HG02870 (cell line): ENCODE measurements at regions not wholly inside any gene's neighbourhood (a gene's known extent, or its start where the extent isn't known, plus 50 kb on each side); places are given as distances from the start of the nearest gene placed in this dataset.

Experiments
- ATAC-seq: cut with Tn5 transposase; IDR thresholded peaks from one replicate; pipeline ENCODE4 v1.9.1; 2021; ENCODE audit warnings: mild to moderate bottlenecking, moderate library complexity; ENCODE audit not compliant: unreplicated experiment

GRCh38 chr11:97107604-97108003 lies 717.8 kb downstream of the JRKL start:
- ATAC-seq = no peak

GRCh38 chr11:97109078-97109477 lies 719.3 kb downstream of the JRKL start:
- no peak for ATAC-seq

GRCh38 chr11:97110376-97110775 lies 720.6 kb downstream of the JRKL start:
- ATAC-seq = no peak

- no peak for ATAC-seq
Measured at GRCh38 chr11:97111559-97111958, 721.7 kb downstream of the JRKL start.

- no peak for ATAC-seq
Measured at GRCh38 chr11:97118614-97119200, 728.9 kb downstream of the JRKL start.

GRCh38 chr11:97123237-97123636 lies 733.4 kb downstream of the JRKL start:
- ATAC-seq = no peak

- no peak for ATAC-seq
Measured at GRCh38 chr11:97136067-97136466, 746.3 kb downstream of the JRKL start.

- no peak for ATAC-seq
Measured at GRCh38 chr11:97140885-97141494, 751.2 kb downstream of the JRKL start.

GRCh38 chr11:97143463-97143862 lies 753.6 kb downstream of the JRKL start:
- no peak for ATAC-seq

GRCh38 chr11:97149741-97150140 lies 759.9 kb downstream of the JRKL start:
- no peak for ATAC-seq

- ATAC-seq = no peak
Measured at GRCh38 chr11:97157221-97157740, 767.5 kb downstream of the JRKL start.

- ATAC-seq = no peak
Measured at GRCh38 chr11:97158243-97158642, 768.4 kb downstream of the JRKL start.

- no peak for ATAC-seq
Measured at GRCh38 chr11:97163631-97164191, 773.9 kb downstream of the JRKL start.

- no peak for ATAC-seq
Measured at GRCh38 chr11:97201743-97202612, 812.2 kb downstream of the JRKL start.

GRCh38 chr11:97202613-97203292 lies 812.9 kb downstream of the JRKL start:
- ATAC-seq = no peak

GRCh38 chr11:97218011-97218410 lies 828.2 kb downstream of the JRKL start:
- no peak for ATAC-seq

GRCh38 chr11:97223647-97224046 lies 833.8 kb downstream of the JRKL start:
- ATAC-seq = no peak

GRCh38 chr11:97224396-97224795 lies 834.6 kb downstream of the JRKL start:
- no peak for ATAC-seq

GRCh38 chr11:97225794-97226193 lies 836.0 kb downstream of the JRKL start:
- no peak for ATAC-seq

GRCh38 chr11:97229936-97230335 lies 840.1 kb downstream of the JRKL start:
- ATAC-seq = no peak

- ATAC-seq = no peak
Measured at GRCh38 chr11:97231231-97231630, 841.4 kb downstream of the JRKL start.
